SKM-1 treated with dmso at 0.1 percent for 144 hours (cell line): ENCODE measurements at regions not wholly inside any gene's neighbourhood (a gene's known extent, or its start where the extent isn't known, plus 50 kb on each side); places are given as distances from the start of the nearest gene placed in this dataset.
"Not testable (repeated sequence)": the region's sequence is repeated elsewhere in the genome, so short reads cannot be mapped to it uniquely, and the experiment has no call there.

Experiments
- DNase-seq: peaks from one replicate; lab custom pipeline; 2025; ENCODE audit not compliant: unreplicated experiment; lab: John Stamatoyannopoulos, UW

DNA sequence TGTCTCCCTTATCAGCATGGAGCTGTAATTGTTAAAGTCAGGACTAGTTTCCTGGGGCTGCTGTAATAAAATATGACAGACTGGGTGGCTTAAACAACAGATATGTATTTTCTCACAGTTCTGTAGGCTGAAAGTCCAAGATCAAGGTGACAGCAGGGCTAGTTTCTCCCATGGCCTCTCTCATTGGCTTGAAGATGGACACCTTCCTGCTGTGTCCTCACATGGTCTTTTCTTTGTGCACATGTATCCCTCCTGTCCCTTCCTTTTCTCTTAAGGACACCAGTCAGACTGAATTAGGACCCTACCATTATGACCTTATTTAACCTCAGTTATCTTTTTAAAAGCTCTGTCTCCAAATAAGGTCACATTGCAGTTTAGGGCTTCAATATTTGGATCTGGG lies 700.5 kb upstream of the MEF2C start:
- DNase-seq = no peak

DNA sequence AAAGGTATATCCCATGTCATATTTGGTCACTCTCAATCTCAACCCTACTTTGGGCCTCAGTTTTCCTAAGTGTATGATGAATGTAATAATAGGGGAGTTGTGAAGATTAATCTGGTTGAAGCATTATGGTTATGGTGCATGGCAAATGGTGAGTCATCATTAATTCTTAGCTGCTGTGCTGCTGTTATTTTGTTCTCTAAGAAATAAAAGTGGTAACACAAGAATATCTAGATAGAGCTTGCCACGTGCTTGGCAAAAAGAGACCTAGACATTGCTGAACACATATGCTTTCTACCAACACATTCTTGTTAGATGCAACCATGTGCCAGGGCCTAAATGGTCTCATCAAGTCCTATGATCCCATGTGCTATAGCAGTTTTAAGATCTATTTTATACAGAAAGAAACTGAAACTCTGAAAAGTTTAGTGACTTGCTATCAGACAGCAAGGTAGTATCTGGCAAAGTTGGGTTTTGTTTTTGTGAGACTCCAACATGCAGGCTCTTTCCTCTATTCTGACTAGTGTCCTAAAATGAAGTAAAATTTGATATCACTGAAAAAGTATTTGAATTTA lies 699.9 kb upstream of the MEF2C start:
- no peak for DNase-seq

DNA sequence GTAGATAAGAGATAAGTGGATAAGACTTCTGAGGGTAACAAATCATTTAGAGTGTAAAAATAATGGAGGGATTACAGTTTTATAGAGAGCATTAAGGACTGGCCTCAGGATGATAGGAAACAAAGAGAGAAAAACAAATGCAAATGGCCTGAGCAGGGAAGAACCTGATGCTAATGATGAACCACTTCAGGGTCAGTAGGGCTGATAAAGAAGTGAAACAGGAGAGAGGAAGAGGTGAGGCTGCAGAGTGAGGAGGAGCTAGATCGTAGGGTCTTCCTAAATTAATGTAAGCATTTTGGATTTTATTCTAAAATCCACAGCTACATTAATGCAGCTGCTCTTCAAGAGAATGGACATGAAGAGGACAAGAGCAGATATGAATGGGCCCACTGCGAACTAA lies 698.0 kb upstream of the MEF2C start:
- no peak for DNase-seq

DNA sequence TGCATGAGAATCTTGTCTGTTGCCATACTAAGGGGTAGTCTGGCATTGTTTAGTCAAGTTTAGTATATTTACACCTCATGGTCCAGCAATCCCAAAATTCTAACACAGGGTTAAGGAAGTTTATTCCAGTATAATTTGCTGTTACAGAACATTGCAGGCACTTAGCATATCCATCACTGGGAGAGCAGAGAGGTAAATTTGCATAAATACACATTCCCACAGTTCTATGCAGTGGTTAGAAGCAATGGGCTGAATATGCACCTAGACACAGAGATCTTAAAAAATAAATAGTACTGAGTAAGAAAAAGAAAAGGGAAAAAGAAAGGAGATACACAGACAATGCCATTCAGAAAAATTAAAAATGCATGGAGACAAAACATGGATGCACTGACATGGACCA lies 692.3 kb upstream of the MEF2C start:
- no peak for DNase-seq

DNA sequence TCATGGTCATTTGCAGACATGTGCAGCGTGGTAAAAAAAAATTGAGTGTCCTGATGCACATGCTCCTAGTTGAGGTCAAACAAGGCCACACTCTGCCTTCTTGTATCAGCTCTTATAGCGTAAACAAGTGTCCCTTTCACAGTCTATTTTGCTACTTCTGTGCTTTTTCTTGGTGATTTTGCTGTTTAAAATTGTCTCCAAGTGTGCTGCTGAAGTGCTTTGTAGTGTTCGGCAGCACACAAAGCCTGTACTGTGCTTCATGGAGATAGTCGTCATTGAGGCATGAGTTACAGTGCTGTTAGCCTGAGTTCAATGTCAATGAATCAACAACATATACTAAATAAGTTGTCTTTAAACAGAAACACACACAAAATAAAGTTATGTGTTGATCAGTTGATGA lies 690.4 kb upstream of the MEF2C start:
- DNase-seq = no peak

DNA sequence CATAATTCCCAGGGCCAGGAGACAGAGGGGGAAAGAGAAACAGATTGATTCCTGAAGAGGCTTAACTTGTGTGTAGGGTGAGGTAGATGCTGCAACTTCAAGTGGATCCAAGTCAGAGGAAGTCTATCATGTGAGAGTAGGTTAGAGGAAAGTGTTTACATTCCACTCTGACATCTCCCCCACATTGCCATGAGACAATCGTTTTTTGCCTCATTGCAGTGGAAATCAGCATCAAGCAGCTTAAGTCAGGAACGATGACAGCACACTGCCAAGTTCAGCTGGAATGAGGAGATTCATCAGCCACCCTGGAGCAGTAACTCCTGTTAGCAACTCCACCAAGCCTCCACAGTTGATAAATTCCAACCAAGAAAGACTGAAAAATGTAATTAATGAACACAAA lies 689.7 kb upstream of the MEF2C start:
- DNase-seq = no peak

DNA sequence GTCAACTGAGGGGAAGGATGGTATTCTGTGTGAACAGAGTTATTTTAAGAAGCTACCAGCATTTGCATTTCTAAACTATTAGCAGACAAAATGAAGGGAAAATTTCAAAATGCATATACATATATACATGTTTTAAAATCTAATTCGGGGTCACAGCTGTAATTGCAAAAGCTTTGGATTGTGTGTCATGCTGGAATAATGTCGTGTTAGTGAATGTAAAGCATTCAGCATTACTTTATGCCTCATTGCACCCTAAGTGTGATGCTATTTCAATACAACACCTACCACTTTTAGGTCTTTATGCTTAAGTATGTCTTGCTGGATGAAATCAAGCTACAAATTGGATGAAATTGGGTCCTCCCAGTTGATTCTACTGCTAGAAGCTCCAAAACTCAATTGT lies 687.6 kb upstream of the MEF2C start:
- DNase-seq = no peak

DNA sequence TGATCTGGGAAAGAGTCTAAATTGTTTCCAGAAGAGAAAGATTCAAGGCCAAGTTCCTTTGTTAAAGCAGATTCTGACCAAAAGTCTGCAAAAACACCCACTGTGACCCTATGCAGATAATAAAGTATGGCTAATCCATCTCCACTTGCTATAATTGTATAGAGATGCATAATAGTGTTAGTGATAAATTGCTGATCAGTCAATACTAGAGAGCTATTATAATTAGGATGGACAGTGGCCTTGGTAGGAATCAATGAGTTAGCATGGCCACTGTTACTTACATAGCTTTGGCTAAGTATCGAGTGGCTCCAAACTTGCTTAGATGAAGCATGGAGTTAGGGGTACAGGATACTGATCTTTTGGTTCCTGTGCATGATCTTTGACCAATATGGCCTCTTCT lies 683.4 kb upstream of the MEF2C start:
- no peak for DNase-seq

DNA sequence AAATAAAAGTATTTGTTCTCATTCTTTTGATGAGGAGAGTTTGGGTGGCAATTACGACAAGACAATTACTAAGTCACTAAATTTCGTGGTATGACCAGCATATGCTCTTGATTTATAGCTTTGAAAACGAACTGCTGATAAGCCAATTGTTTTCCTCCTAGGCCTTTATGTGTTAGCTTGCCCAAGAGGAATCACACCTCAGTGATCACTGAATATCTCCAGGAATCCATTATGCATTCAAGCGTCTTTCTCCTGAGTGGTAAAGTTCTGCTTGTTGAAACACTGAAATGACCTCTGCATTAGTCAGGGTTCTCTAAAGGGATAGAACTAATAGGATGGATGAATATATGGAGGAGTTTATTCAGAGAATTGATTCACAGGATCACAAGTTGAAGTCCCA lies 677.7 kb upstream of the MEF2C start:
- DNase-seq = no peak

DNA sequence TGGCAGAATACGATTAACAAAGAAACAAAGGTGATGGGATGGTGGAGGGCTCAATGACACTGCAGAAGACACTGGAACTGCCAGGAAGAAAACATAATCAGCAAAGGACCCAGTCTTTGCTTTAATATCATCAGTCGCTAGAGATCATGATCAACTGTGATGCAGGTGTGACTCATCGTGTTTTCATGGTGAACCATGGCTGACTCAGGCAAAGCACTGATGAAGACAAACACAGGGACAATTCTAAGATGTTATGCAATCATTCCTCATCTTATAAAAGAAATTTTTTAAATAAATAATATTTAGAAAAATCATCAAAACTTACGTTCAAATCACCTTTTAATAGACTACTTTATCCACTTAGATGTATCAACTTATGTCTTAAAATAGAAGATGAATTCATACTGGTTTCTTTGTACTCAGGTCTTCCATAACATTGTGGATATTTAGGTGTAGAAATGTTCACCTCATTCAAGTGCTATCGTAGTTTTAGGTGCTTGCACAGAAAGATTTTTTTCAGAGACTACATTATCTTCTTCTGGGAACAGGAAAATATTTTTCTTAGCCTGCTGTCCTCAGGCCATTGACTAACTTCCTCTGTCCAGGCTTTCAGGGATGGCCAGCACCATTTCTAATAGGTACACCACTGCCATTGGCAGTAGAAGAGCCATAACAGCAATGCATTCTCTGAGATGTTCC lies 673.4 kb upstream of the MEF2C start:
- no peak for DNase-seq

DNA sequence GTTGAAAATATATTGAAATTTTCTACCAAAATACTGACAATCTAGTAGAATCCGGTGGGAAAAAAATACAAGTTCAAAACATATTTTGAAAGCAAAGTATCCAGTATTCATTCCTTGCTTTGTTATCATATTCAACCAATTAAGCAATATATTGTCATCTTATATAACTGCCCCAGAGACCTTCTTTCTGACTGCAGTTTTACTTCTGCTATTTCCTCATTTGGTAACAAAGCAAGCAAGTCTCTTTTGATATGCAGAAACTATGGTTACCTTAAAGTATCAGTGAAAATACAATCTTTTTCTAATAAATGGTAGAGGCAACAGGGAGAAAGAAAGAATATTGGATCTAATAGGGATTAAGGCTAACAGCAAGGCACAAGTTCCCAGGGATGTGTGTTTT lies 663.7 kb upstream of the MEF2C start:
- no peak for DNase-seq

DNA sequence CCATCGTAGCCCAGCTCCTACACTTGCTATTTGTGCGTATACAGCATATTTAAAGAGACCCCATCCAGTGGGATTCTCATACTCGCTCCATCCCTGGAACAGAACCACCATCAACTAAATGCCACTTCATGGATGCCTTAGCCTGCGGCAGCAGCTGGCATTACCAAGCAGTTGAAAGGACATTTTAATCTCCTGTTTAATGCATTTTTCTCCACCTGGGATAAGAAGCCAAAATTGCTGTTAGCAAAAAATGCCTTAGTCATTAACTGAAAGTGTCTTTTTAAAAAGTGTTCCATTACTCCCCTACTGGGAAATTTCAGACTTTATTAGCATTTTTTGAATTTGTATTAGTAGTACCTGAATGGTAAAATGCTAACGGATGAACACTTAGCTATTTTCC lies 662.6 kb upstream of the MEF2C start:
- no peak for DNase-seq

DNA sequence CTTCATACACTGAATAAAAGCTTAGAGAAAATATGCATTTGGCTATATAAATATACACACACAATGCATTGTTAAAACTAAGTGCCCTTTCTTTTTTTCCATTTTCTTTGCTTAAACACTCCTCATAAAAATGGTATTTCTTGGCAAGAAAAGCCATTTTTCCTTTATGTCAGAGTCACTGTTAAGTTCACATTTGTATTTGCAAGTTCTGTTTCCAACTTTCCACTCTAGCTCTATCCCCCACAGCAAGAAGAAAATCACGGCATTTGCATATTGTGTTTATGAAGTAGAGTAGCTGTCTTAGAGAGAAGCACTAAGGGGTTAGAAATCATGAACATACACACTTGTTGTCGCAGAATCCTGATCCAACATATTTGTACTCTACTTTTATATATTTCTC lies 662.1 kb upstream of the MEF2C start:
- no peak for DNase-seq

DNA sequence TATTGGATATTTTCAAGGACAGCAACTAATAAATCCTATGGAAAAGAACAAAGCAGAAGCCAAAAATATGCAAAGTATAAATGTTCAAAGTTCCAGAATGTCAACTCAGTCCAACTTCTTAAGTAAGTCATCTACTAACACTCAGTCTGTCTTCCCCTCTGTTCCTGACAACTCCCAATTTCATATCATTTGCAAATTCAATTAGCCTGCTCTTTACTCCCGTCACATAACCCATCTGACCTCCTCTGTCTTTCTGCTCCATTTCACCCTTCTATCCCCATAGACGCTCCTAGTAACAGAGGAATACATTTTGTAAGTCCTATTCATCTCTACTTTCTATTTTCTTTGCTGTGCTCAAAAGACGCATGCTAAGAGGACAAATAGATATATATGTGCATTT lies 659.8 kb upstream of the MEF2C start:
- no peak for DNase-seq

DNA sequence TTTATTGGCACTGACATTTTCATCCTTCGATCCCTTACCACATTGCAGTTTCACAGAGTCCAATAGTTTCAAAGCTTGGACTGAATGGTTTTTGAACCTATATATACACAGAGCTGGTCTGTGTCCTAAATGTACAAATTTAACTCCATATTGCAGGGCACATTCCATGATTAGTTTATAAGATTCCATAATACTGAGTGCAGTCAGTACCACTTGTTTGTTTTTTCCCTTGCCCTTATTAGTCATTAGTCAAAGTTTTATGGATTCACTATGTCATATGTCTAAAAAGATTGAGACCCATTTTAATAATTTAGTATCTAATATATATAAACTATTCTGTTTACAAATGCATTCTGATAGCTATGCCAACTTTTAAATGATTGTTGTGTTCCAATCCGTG lies 654.8 kb upstream of the MEF2C start:
- DNase-seq = no peak

DNA sequence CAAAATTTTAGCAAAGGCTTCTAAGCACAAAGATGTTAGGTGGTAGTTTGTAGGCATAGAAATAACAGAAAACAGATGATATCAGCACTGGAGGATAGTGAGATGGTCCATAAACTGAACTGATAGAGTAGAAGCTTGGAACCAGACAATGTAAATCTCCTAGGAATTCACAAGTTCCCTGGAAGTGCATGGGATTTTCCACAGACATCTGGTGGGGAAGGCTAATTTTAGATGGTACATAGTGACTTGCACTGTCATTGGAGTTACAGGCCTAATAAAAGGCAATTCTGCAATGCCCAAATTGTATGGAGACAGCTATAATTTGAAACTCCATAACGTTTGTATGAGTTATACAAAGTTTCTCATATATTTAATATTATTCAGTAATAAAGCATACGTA lies 653.0 kb upstream of the MEF2C start:
- DNase-seq = no peak

DNA sequence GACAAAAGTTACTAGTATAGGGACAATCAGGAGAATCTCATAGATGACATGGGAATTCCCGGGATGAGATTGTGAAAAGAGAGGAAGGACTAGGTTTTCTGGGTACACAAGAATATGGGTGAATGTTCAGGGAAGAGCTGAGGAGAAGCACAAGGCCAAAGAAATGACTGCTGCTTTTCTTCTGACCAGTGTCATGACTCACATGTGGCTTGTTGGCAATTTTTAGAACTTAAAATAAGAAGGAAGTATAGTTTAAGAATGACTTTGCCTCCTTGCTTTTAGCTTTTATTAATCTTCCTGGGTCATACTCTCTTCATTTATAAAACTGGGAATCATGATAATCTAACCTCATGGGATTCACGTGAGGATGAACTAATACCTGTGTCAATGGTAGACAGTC lies 652.4 kb upstream of the MEF2C start:
- DNase-seq = no peak

DNA sequence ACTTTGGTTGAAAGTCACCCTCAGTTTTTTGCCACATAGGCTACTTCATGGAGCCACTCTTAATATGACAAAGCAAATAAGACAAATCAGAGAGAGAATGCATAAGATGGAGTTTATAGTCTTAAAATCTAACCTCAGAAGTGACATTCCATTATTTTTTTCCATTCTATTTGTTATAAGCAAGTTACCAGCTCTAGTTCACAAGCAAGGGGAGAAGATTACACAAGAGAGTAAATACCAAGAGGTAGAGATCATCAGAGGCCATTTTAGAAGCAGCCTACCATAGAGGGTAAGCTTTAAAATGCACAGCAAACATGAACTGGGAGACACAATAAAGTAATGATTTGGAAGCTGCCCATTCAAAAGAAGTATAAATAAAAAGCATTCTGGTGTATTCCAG lies 651.3 kb upstream of the MEF2C start:
- DNase-seq = no peak

DNA sequence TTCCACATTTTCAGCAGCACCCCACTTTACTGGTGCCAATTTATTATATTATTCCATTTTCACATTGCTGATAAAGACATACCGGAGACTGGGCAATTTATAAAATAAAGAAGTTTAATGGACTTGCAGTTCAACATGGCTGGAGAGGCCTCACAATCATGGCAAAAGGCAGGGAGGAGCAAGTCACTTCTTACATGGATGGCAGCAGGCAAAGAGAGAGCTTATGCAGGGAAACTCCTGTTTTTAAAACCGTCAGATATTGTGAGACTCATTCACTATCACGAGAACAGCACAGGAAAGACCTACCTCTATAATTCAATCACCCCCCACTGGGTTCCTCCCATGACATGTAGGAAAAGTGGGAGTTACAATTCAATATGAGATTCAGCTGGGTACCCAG lies 641.8 kb upstream of the MEF2C start:
- no peak for DNase-seq

DNA sequence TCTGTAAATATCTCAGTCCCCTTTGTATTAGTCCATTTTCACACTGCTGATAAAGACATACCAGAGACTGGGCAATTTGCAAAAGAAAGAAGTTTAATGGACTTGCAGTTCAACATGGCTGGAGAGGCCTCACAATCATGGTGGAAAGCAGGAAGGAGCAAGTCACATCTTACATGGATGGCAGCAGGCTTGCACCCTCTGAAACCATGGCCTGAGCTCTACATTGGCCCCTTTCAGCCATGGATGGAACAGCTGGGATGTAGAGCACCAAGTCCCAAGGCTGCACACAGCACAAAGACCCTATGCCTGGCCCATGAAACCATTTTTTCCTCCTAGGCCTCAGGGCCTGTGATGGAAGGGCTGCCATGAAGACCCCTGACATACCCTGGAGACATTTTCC lies 640.9 kb upstream of the MEF2C start:
- not testable (repeated sequence) for DNase-seq

DNA sequence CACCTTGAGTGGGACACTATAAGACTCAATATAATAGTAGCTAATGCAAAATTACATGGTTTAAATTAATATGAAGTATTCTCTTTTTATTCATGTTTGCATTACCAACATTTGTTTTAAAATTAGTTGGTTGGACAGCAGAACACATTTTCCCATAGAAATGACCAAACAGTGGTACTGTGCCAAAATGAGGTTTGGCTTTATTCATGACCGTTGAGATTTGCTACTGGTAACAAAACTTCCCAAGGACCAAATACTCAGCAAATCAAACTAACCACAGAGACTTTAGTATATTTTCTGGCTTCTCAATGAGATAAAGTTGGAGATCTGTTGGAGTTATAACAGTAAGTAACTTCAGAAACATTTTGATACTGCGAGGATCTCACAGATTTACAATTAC lies 637.8 kb upstream of the MEF2C start:
- DNase-seq = no peak

DNA sequence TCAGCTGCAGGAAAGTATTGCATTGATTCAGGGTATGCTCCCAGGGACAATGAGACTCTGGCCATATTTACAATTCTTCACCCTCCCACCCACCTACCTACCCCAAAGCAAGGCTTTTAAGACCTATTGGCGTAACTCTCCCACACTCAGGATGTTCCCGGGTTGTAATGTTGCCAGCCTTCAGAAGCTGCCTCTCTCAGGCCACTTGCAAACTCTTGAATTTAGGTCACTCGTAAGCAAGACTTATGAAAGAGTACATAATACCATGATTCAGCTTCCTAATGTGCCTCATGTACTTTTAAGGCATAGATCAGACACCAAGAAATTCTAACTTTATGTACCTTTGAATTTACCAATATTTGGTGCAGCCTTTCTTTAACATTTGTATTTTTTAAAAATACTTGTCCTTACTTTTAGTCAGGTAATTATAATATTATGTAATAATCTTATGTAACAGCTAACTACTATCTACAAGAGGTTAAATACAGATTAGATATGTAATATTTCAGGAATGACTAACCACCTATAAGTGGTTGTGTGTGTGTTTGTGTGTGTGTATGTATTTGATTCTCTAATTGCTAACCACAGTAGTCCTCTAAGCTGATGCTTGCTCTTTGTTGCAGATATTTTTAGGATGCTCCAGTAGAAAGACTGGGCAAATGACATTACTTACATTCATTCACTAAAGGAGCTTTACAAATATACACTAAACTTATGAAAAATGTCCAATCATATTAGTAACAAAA lies 630.5 kb upstream of the MEF2C start:
- DNase-seq = no peak

DNA sequence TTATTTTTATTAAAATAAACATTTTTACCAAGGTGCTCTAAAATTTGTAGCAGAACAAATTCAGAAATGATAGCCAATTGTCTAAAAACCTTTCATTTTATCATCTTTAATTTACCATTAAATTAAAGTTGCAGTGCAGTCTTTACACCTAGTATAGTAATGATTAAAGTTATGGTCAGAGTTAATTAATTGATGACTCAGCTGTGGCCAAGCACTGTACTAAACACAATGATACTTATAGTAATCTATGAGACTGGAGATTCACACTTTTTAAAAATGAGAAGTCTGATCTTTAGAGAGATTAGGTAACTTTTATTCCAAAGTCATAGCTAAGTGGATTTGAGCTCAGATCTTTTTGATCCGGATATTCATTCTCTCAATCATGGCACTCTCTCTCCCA lies 621.1 kb upstream of the MEF2C start:
- DNase-seq = no peak
